SU-DHL-6 (cell line): ENCODE measurements at regions not wholly inside any gene's neighbourhood (a gene's known extent, or its start where the extent isn't known, plus 50 kb on each side); places are given as distances from the start of the nearest gene placed in this dataset.

Experiments
- H2AFZ ChIP-seq: fragments of 200-600 bp; sonication (generic); 2 replicates; pipeline ENCODE4 v1.6.1; 2014; ENCODE audit warnings: low read depth, mild to moderate bottlenecking, moderate library complexity, mixed read lengths, antibody characterized with exemption, low read length; ENCODE audit not compliant: severe bottlenecking
- H3F3A ChIP-seq: fragments of 200-600 bp; shearing (Covaris generic); 2 replicates; pipeline ENCODE4 v1.6.0; 2016; ENCODE audit warnings: antibody characterized with exemption, mild to moderate bottlenecking; ENCODE audit not compliant: insufficient read depth
- H3K27ac ChIP-seq: fragments of 200-600 bp; sonication (generic); 2 replicates; pipeline ENCODE4 v1.5.1; 2016; ENCODE audit warnings: low read depth, mild to moderate bottlenecking, low read length, moderate library complexity, mixed read lengths
- H3K27me3 ChIP-seq: fragments of 200-600 bp; sonication (generic), shearing (Covaris generic); 2 replicates; pipeline ENCODE4 v1.6.0; 2014; ENCODE audit warnings: mild to moderate bottlenecking, low read length
- H3K36me3 ChIP-seq: fragments of 200-600 bp; sonication (generic); 2 replicates; pipeline ENCODE4 v1.6.1; 2014; ENCODE audit warnings: mild to moderate bottlenecking, low read length, mixed read lengths
- H3K4me2 ChIP-seq: fragments of 300-600, 200-600 bp; shearing (Covaris generic), sonication (generic); 2 replicates; pipeline ENCODE4 v1.6.0; 2014; ENCODE audit warnings: low read length, low read depth, mild to moderate bottlenecking; ENCODE audit not compliant: poor library complexity, severe bottlenecking
- H3K4me3 ChIP-seq: fragments of 200-600 bp; sonication (generic); 2 replicates; pipeline ENCODE4 v1.5.1; 2014; ENCODE audit warnings: antibody characterized with exemption, low read length, mild to moderate bottlenecking, mixed read lengths; ENCODE audit not compliant: insufficient read depth, poor library complexity, severe bottlenecking
- H3K79me2 ChIP-seq: fragments of 200-600 bp; sonication (generic); 2 replicates; pipeline ENCODE4 v1.6.1; 2014; ENCODE audit warnings: mild to moderate bottlenecking, low read length, moderate library complexity; ENCODE audit not compliant: insufficient read depth
- H3K9ac ChIP-seq: fragments of 200-600 bp; sonication (generic); 2 replicates; pipeline ENCODE4 v1.7.0; 2014; ENCODE audit warnings: mild to moderate bottlenecking, low read length
- H3K9me2 ChIP-seq: fragments of 200-600 bp; sonication (generic); replicated peaks from 2 replicates; pipeline ENCODE4 v1.6.1; 2014; ENCODE audit warnings: low read length; ENCODE audit not compliant: insufficient read depth
- H3K9me3 ChIP-seq: fragments of 200-600 bp; sonication (generic); 2 replicates; pipeline ENCODE4 v1.6.1; 2014; ENCODE audit warnings: low read length, mixed read lengths; ENCODE audit not compliant: insufficient read depth
- H4K20me1 ChIP-seq: fragments of 200-600 bp; sonication (generic); 2 replicates; pipeline ENCODE4 v1.6.1; 2014; ENCODE audit warnings: low read depth, mild to moderate bottlenecking, antibody characterized with exemption, low read length, moderate library complexity, mixed read lengths
- EZH2phosphoT487 ChIP-seq: fragments of 200-600 bp; sonication (generic), shearing (Covaris generic); conservative IDR thresholded peaks from 2 replicates; pipeline ENCODE4 v1.6.1; 2018; ENCODE audit warnings: mild to moderate bottlenecking, antibody characterized with exemption, low read length, moderate library complexity, mixed read lengths
- TF ChIP-seq, protein P1 (sequence below): fragments of 200-600 bp; sonication (generic); IDR thresholded peaks from one replicate; pipeline ENCODE4 v1.5.1; 2017; ENCODE audit warnings: antibody characterized with exemption, mild to moderate bottlenecking, low read length, moderate library complexity; ENCODE audit not compliant: insufficient read depth, poor library complexity, severe bottlenecking

DNA sequence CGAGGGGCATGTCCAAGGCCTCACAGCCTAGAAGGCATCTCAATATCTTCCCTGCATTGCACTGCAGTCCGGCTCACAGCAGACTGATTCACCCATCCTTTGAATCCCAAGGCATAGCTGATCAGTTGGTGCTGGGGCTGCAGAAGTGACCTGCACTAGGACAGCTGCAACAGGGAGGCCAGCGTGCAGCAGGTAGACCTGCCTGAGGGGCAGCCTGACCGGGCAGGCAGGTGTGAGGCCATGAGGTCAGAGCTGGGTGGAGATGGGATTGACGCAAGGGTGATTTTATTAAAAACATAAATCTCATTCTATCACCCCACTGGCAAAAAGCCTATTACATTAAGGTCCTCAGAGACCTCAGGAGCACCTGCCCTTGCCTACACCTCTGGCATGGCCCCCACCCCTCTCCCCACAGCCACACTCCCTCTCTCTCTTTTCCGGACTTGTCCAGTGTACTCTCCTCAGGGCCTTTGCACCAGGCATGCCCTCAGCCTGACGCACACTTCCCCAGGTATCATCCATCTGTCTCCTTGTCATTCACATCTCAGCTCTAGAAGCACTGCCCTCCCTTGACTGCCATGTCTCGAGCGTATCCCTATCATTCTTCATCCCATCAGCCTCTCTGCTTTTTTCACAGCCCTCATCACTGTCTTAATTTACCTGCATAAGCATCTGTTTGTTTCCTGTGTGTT lies 63.5 kb upstream of the WIPF1 start:
- no peak overlapping the region for H3K4me2 ChIP-seq

DNA sequence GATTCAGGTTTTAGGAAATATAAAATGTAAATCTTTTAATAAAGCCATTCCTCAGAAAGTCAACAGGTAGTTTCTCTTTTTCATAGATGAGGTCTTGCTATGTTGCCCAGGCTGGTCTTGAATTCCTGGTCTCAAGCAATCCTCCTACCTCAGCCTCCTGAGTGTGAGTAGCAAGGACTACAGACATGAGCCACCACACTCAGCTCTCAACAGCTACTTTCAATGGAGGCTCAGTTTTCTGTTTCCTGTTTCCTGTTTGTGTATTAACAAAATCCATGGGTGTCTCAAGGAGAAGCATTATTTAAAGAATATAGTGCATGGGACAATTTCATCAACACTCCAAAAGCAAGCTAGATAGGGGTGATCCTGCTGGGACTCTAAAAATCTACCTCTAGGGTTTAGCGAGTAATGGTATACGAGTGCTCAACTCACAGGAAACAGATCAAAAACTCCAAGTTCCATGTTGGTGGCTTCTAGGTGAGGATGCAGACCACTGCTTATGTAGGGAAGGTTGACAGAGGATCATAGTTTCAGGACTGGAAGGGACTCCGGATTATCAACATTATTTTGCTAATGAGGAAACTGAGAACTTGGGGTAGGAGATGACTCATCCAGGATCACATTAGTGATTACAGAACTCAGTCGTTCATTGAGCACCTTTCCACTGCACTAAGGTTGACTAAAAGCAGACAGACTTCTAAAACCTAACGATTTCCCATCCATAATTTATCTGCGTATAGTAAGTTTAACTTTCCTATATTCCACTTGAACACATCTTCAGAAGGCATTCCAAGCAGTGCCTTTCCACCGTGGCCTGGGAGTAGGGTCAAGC lies 61.7 kb upstream of the WIPF1 start:
- H3K4me3 ChIP-seq = no peak overlapping the region
- H3K27ac ChIP-seq = no peak overlapping the region
- no peaks in the 10 kb centered on the region for H3F3A ChIP-seq
- peaks cover 6% of the 10 kb centered on the region; the same call in 1 of the 2 replicates for H3K9me3 ChIP-seq
- H3K9ac ChIP-seq = no peak overlapping the region
- H3K9me2 ChIP-seq = no peaks in the 10 kb centered on the region
- H3K27me3 ChIP-seq = no peaks in the 10 kb centered on the region
- no peak overlapping the region for H2AFZ ChIP-seq
- no peak overlapping the region for H3K4me2 ChIP-seq
- no peak for TF ChIP-seq EZH2phosphoT487
- TF ChIP-seq, protein P1, sequence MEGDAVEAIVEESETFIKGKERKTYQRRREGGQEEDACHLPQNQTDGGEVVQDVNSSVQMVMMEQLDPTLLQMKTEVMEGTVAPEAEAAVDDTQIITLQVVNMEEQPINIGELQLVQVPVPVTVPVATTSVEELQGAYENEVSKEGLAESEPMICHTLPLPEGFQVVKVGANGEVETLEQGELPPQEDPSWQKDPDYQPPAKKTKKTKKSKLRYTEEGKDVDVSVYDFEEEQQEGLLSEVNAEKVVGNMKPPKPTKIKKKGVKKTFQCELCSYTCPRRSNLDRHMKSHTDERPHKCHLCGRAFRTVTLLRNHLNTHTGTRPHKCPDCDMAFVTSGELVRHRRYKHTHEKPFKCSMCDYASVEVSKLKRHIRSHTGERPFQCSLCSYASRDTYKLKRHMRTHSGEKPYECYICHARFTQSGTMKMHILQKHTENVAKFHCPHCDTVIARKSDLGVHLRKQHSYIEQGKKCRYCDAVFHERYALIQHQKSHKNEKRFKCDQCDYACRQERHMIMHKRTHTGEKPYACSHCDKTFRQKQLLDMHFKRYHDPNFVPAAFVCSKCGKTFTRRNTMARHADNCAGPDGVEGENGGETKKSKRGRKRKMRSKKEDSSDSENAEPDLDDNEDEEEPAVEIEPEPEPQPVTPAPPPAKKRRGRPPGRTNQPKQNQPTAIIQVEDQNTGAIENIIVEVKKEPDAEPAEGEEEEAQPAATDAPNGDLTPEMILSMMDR = no peak
- H3K79me2 ChIP-seq = no peaks in the 10 kb centered on the region
- no peaks in the 10 kb centered on the region for H3K36me3 ChIP-seq
- H4K20me1 ChIP-seq = no peaks in the 10 kb centered on the region

More for the DNA sequence above, 63.5 kb upstream of the WIPF1 start:
- Histone ChIP-seq H3K79me2 (no peaks in the 10 kb centered on the region), H3K4me3 (no peak overlapping the region), H4K20me1 (no peaks in the 10 kb centered on the region), H3F3A (no peaks in the 10 kb centered on the region), H3K27me3 (no peaks in the 10 kb centered on the region), H3K27ac (no peak overlapping the region), H3K9me2 (no peaks in the 10 kb centered on the region), H3K9ac (no peak overlapping the region), H3K9me3 (peaks cover 2% of the 10 kb centered on the region; the same call in 1 of the 2 replicates), H2AFZ (no peak overlapping the region), H3K36me3 (no peaks in the 10 kb centered on the region)
- TF ChIP-seq, protein P1 = no peak
- TF ChIP-seq EZH2phosphoT487 = no peak

DNA sequence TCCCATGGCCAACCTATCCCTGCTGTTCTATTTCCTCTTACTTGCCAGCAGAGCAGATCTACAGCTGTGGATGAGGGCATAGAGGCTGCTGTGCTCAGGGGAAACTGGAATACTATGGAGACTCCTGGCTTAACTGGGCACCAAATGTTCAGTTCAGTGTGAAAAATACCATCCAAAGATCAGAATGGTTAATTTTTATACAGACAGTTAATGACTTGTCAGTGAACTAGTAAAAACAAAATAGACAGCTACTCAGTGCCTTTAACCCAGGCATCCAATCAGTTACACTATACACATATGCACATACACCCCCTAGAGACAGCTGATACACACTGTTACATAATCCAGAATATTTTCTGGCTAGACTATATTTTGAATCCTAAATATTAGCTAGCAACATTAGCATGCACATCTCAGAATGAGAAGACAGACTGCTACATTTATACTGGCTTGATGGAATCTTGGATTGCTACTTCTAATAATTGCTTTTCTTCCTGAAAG lies 59.1 kb upstream of the WIPF1 start:
- no peak overlapping the region for H3K9ac ChIP-seq

More for the DNA sequence above, 59.1 kb upstream of the WIPF1 start:
- no peaks in the 10 kb centered on the region for H3K36me3 ChIP-seq
- H3K9me3 ChIP-seq = peaks cover 6% of the 10 kb centered on the region; the same call in 1 of the 2 replicates
- H3K4me2 ChIP-seq = no peak overlapping the region
- no peaks in the 10 kb centered on the region for H4K20me1 ChIP-seq
- no peaks in the 10 kb centered on the region for H3K27me3 ChIP-seq
- TF ChIP-seq, protein P1 = no peak
- TF ChIP-seq EZH2phosphoT487 = no peak
- no peaks in the 10 kb centered on the region for H3F3A ChIP-seq
- H2AFZ ChIP-seq = no peak overlapping the region
- H3K9me2 ChIP-seq = no peaks in the 10 kb centered on the region
- no peak overlapping the region for H3K27ac ChIP-seq
- H3K79me2 ChIP-seq = no peaks in the 10 kb centered on the region
- no peak overlapping the region for H3K4me3 ChIP-seq
